ENCODE measurements at regions not wholly inside any gene's neighbourhood (a gene's known extent, or its start where the extent isn't known, plus 50 kb on each side); places are given as distances from the start of the nearest gene placed in this dataset.
"Not testable (repeated sequence)": the region's sequence is repeated elsewhere in the genome, so short reads cannot be mapped to it uniquely, and the experiment has no call there.

GRCh38 chr9:16057541-16057940 lies 504.7 kb downstream of the CCDC171 start:
- DNase-seq (ENCODE audit: low read depth) = no peak

GRCh38 chr9:16058131-16058549 lies 505.3 kb downstream of the CCDC171 start:
- DNase-seq (ENCODE audit: low read depth) = peak; percentile 74

GRCh38 chr9:16060436-16061129 lies 507.7 kb downstream of the CCDC171 start:
- no peak for DNase-seq (ENCODE audit: low read depth)

- DNase-seq (ENCODE audit: low read depth) = peak; percentile 90
Measured at GRCh38 chr9:16062542-16063240, 509.8 kb downstream of the CCDC171 start.

- no peak for DNase-seq (ENCODE audit: low read depth)
Measured at GRCh38 chr9:16063241-16063591, 510.4 kb downstream of the CCDC171 start.

- no peak for DNase-seq (ENCODE audit: low read depth)
Measured at GRCh38 chr9:16064771-16065170, 511.9 kb downstream of the CCDC171 start.

GRCh38 chr9:16066201-16066600 lies 513.4 kb downstream of the CCDC171 start:
- DNase-seq (ENCODE audit: low read depth) = not testable (repeated sequence)

GRCh38 chr9:16068476-16068875 lies 515.6 kb downstream of the CCDC171 start:
- peak; percentile 91 for DNase-seq (ENCODE audit: low read depth)

GRCh38 chr9:16069249-16069648 lies 516.4 kb downstream of the CCDC171 start:
- no peak for DNase-seq (ENCODE audit: low read depth)

GRCh38 chr9:16069671-16070454 lies 517.0 kb downstream of the CCDC171 start:
- DNase-seq (ENCODE audit: low read depth) = no peak

- no peak for DNase-seq (ENCODE audit: low read depth)
Measured at GRCh38 chr9:16070455-16071145, 517.8 kb downstream of the CCDC171 start.

- no peak for DNase-seq (ENCODE audit: low read depth)
Measured at GRCh38 chr9:16071400-16071799, 518.6 kb downstream of the CCDC171 start.

GRCh38 chr9:16074963-16075362 lies 522.1 kb downstream of the CCDC171 start:
- peak; percentile 75 for DNase-seq (ENCODE audit: low read depth)

GRCh38 chr9:16075696-16076095 lies 522.9 kb downstream of the CCDC171 start:
- DNase-seq (ENCODE audit: low read depth) = no peak

GRCh38 chr9:16076511-16076910 lies 523.7 kb downstream of the CCDC171 start:
- no peak for DNase-seq (ENCODE audit: low read depth)

GRCh38 chr9:16082796-16083195 lies 530.0 kb downstream of the CCDC171 start:
- DNase-seq (ENCODE audit: low read depth) = no peak

- DNase-seq (ENCODE audit: low read depth) = no peak
Measured at GRCh38 chr9:16085167-16085726, 532.4 kb downstream of the CCDC171 start.

GRCh38 chr9:16090907-16091629 lies 538.2 kb downstream of the CCDC171 start:
- DNase-seq (ENCODE audit: low read depth) = peak; percentile 47

GRCh38 chr9:16092142-16093091 lies 539.6 kb downstream of the CCDC171 start:
- peak; percentile 83 for DNase-seq (ENCODE audit: low read depth)

GRCh38 chr9:16098306-16098705 lies 545.5 kb downstream of the CCDC171 start:
- DNase-seq (ENCODE audit: low read depth) = no peak
